ENCODE measurements at regions not wholly inside any gene's neighbourhood (a gene's known extent, or its start where the extent isn't known, plus 50 kb on each side); places are given as distances from the start of the nearest gene placed in this dataset.

GRCh38 chr11:45717526-45717925 is 52.1 kb upstream of the CHST1 start (continued):
- no peak for TF ChIP-seq FOXK2 (IDR thresholded peaks at IDR 0.05)
- no peak for TF ChIP-seq CREBL2 (CRISPR knock-in tag; IDR thresholded peaks at IDR 0.05; ENCODE audit: borderline replicate concordance)
- TF ChIP-seq FOXJ3 (CRISPR knock-in tag; IDR thresholded peaks at IDR 0.05; ENCODE audit: borderline replicate concordance) = no peak
- no peak for TF ChIP-seq TEAD2 (CRISPR knock-in tag; IDR thresholded peaks at IDR 0.05)
- TF ChIP-seq ZNF329 (CRISPR knock-in tag; IDR thresholded peaks at IDR 0.05; ENCODE audit: low read depth) = no peak
- TF ChIP-seq ZNF333 (CRISPR knock-in tag; IDR thresholded peaks at IDR 0.05; ENCODE audit: borderline replicate concordance) = no peak

GRCh38 chr11:45715418-45715817 is 50.0 kb upstream of the CHST1 start:
- ChIA-PET POLR2A (no interaction called here), CTCF (ENCODE audit: low intra/inter-chr PET ratio, low total read pairs) (no interaction called here)
- Histone ChIP-seq H3K4me1 (ENCODE audit: insufficient read depth, low read length) (no peaks in the 10 kb centered on the region), H3K79me2 (ENCODE audit: insufficient read depth, low read length) (no peaks in the 10 kb centered on the region), H3K4me2 (ENCODE audit: low read depth, low read length) (no peak overlapping the region), H4K20me1 (ENCODE audit: insufficient read depth, low read length) (no peaks in the 10 kb centered on the region), H2AFZ (ENCODE audit: low read length) (no peak overlapping the region), H3K27me3 (ENCODE audit: control insufficient read depth in 1 of 2, insufficient read depth in 2 of 2, low read length in 2 of 2) (peaks cover 1 to 22% of the 10 kb centered on the region in 2 experiments; a peak in 2 of 5 replicates), H3K27ac (ENCODE audit: extremely low read length, insufficient read depth, low read length) (no peak overlapping the region), H3K4me3 (replicated peaks in 1 of 3; ENCODE audit: insufficient read depth in 1 of 3, low read depth in 2 of 3, low read length in 3 of 3) (no peak overlapping the region), H3K9ac (ENCODE audit: insufficient read depth, low read depth, low read length) (no peak overlapping the region), H3K9me3 (ENCODE audit: low read length) (no peaks in the 10 kb centered on the region), H3K36me3 (replicated peaks in 1 of 2; ENCODE audit: control insufficient read depth in 1 of 2, insufficient read depth in 2 of 2, low read length in 2 of 2) (no peaks in the 10 kb centered on the region)
- no peak for FAIRE-seq
- intact Hi-C loops (cut with micrococcal nuclease; ENCODE audit: unreplicated experiment) (no loop called here), in situ Hi-C loops (cut with HindIII; ENCODE audit: extremely low pct_ligation_motif_present, low pct_unique_long_range_greater_than_20kb) (no loop called here)
- WGBS (ENCODE audit: low lambda C conversion rate) = 4% methylated on average over 2 of the region's 2 CpGs
- no peak for ATAC-seq
- DNase-seq (ENCODE audit: low spot score) = no peak
- TF ChIP-seq CERS6 (CRISPR knock-in tag; IDR thresholded peaks at IDR 0.05) (no peak), GABPA (IDR thresholded peaks at IDR 0.05; ENCODE audit: low read depth, low read length) (no peak), GABPA (CRISPR knock-in tag; IDR thresholded peaks at IDR 0.05; ENCODE audit: low read depth) (0 out of 2 replicates have a peak, but pooled peaks have one; percentile 14)
- no TSS peak for BruUV-seq (replicated peaks)
